Chondrocyte (in vitro differentiated cells): ENCODE measurements at regions not wholly inside any gene's neighbourhood (a gene's known extent, or its start where the extent isn't known, plus 50 kb on each side); places are given as distances from the start of the nearest gene placed in this dataset.

Experiments used
- DNase-seq: peaks from one replicate; pipeline ENCODE4 v3.0.0; 2021; ENCODE audit warnings: mixed read lengths, low spot score
- H3K27ac Mint-ChIP-seq: one replicate; pipeline ENCODE4 v1.8.0; 2021; ENCODE audit warnings: mild to moderate bottlenecking, moderate library complexity, mixed read lengths; ENCODE audit not compliant: unreplicated experiment
- H3K27me3 Mint-ChIP-seq: 2 replicates; pipeline ENCODE4 v1.8.0; 2021; ENCODE audit warnings: low read depth, mixed read lengths
- H3K36me3 Mint-ChIP-seq: 2 replicates; pipeline ENCODE4 v1.8.0; 2021; ENCODE audit warnings: low read depth, mixed read lengths
- H3K4me1 Mint-ChIP-seq: 2 replicates; pipeline ENCODE4 v1.8.0; 2021; ENCODE audit warnings: low read depth, mild to moderate bottlenecking, mixed read lengths
- H3K4me3 Mint-ChIP-seq: one replicate; pipeline ENCODE4 v1.8.0; 2021; ENCODE audit warnings: mild to moderate bottlenecking, moderate library complexity, mixed read lengths; ENCODE audit not compliant: unreplicated experiment
- H3K9me3 Mint-ChIP-seq: 2 replicates; pipeline ENCODE4 v1.8.0; 2021; ENCODE audit warnings: low read depth, mixed read lengths
- TF ChIP-seq, protein P1 (sequence below): fragments of 200-600 bp; sonication (generic); IDR thresholded peaks from 2 replicates; pipeline ENCODE4 v1.5.0; 2021; ENCODE audit warnings: antibody characterized with exemption, mild to moderate bottlenecking, moderate library complexity

- no peak overlapping the region for H3K4me3 Mint-ChIP-seq
- TF ChIP-seq, protein P1, sequence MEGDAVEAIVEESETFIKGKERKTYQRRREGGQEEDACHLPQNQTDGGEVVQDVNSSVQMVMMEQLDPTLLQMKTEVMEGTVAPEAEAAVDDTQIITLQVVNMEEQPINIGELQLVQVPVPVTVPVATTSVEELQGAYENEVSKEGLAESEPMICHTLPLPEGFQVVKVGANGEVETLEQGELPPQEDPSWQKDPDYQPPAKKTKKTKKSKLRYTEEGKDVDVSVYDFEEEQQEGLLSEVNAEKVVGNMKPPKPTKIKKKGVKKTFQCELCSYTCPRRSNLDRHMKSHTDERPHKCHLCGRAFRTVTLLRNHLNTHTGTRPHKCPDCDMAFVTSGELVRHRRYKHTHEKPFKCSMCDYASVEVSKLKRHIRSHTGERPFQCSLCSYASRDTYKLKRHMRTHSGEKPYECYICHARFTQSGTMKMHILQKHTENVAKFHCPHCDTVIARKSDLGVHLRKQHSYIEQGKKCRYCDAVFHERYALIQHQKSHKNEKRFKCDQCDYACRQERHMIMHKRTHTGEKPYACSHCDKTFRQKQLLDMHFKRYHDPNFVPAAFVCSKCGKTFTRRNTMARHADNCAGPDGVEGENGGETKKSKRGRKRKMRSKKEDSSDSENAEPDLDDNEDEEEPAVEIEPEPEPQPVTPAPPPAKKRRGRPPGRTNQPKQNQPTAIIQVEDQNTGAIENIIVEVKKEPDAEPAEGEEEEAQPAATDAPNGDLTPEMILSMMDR = no peak
- H3K36me3 Mint-ChIP-seq = no peaks in the 10 kb centered on the region
- H3K27me3 Mint-ChIP-seq = no peaks in the 10 kb centered on the region
- DNase-seq = no peak
- H3K27ac Mint-ChIP-seq = no peak overlapping the region
- peaks cover 19% of the 10 kb centered on the region for H3K4me1 Mint-ChIP-seq
- peaks cover 4% of the 10 kb centered on the region for H3K9me3 Mint-ChIP-seq
Measured at GRCh38 chr15:68001811-68002210, 52.3 kb upstream of the PIAS1 start.

- Mint-ChIP-seq H3K27me3 (no peaks in the 10 kb centered on the region), H3K4me1 (peaks cover 13% of the 10 kb centered on the region), H3K9me3 (peaks cover 16% of the 10 kb centered on the region), H3K27ac (no peak overlapping the region), H3K4me3 (no peak overlapping the region), H3K36me3 (peaks cover 5% of the 10 kb centered on the region)
- TF ChIP-seq, protein P1 = no peak
- DNase-seq = no peak
Measured at GRCh38 chr15:68003297-68003696, 50.8 kb upstream of the PIAS1 start.
